Activated T-cell treated with anti-CD3 and anti-CD28 coated beads, Interleukin-2, amount 50 U/mL, for 4 hours (primary cell): ENCODE measurements at regions not wholly inside any gene's neighbourhood (a gene's known extent, or its start where the extent isn't known, plus 50 kb on each side); places are given as distances from the start of the nearest gene placed in this dataset.

Experiments
- ATAC-seq, 2 donors: fragments of 200-7000 bp; cut with Tn5 transposase; one replicate each; pipeline ENCODE4 v1.10.0; 2021
- DNase-seq: peaks from one replicate; pipeline ENCODE4 v3.0.0-alpha.2; 2020
- H3K27me3 Mint-ChIP-seq: one replicate; pipeline ENCODE4 v1.8.0; 2021; ENCODE audit warnings: low read depth, mixed read lengths
- H3K36me3 Mint-ChIP-seq: one replicate; pipeline ENCODE4 v1.8.0; 2022; ENCODE audit warnings: mixed read lengths; ENCODE audit not compliant: insufficient read depth
- H3K4me1 Mint-ChIP-seq: one replicate; pipeline ENCODE4 v1.8.0; 2021; ENCODE audit warnings: low read depth, mixed read lengths
- H3K4me3 Mint-ChIP-seq: one replicate; pipeline ENCODE4 v1.8.0; 2021; ENCODE audit warnings: mild to moderate bottlenecking, moderate library complexity, mixed read lengths
- H3K9me3 Mint-ChIP-seq: one replicate; pipeline ENCODE4 v1.8.0; 2021; ENCODE audit warnings: mixed read lengths

GRCh38 chr18:46400449-46400848 lies 256.6 kb downstream of the LOXHD1 start:
- Mint-ChIP-seq H3K27me3 (peaks cover 3% of the 10 kb centered on the region), H3K9me3 (no peaks in the 10 kb centered on the region), H3K4me1 (no peaks in the 10 kb centered on the region), H3K36me3 (no peaks in the 10 kb centered on the region), H3K4me3 (no peak overlapping the region)
- ATAC-seq (no peak), DNase-seq (no peak)

GRCh38 chr18:46401486-46402070 lies 255.4 kb downstream of the LOXHD1 start:
- H3K27me3 Mint-ChIP-seq: peaks cover 3% of the 10 kb centered on the region
- H3K4me3 Mint-ChIP-seq: no peak overlapping the region
- H3K36me3 Mint-ChIP-seq: no peaks in the 10 kb centered on the region
- no peaks in the 10 kb centered on the region for H3K9me3 Mint-ChIP-seq
- no peak for ATAC-seq
- DNase-seq: no peak
- no peaks in the 10 kb centered on the region for H3K4me1 Mint-ChIP-seq

GRCh38 chr18:46402396-46402795 lies 254.6 kb downstream of the LOXHD1 start:
- Mint-ChIP-seq H3K36me3 (no peaks in the 10 kb centered on the region), H3K9me3 (no peaks in the 10 kb centered on the region), H3K4me3 (no peak overlapping the region), H3K27me3 (peaks cover 5% of the 10 kb centered on the region), H3K4me1 (no peaks in the 10 kb centered on the region)
- DNase-seq: no peak
- ATAC-seq: no peak

GRCh38 chr18:46402945-46403344 lies 254.1 kb downstream of the LOXHD1 start:
- DNase-seq (no peak), ATAC-seq (no peak)
- Mint-ChIP-seq H3K9me3 (no peaks in the 10 kb centered on the region), H3K27me3 (peaks cover 5% of the 10 kb centered on the region), H3K36me3 (no peaks in the 10 kb centered on the region), H3K4me1 (no peaks in the 10 kb centered on the region), H3K4me3 (no peak overlapping the region)

GRCh38 chr18:46405832-46406538 lies 251.0 kb downstream of the LOXHD1 start:
- no peaks in the 10 kb centered on the region for H3K9me3 Mint-ChIP-seq
- H3K4me1 Mint-ChIP-seq: no peaks in the 10 kb centered on the region
- peaks cover 4% of the 10 kb centered on the region for H3K27me3 Mint-ChIP-seq
- ATAC-seq: no peak
- DNase-seq: no peak
- no peak overlapping the region for H3K4me3 Mint-ChIP-seq
- no peaks in the 10 kb centered on the region for H3K36me3 Mint-ChIP-seq

DNA sequence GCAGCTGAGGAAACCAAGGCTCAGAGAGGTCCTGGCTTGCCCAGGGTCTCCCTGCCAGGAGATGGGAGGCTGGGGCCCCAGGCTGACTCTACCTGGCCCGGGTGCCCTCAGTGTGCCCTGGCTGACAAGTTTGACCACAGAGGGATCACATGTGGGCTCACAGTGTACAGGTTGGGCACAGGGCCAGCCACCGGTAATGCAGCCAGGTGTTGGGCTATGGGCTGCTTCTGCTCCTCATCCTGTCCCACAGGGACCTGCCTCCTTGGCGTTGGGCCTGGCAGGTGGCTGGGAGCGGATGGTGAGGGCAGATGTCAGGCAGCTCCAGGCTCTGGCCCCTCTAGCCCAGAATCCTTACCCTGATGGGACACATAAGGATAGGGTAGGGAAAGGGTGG lies 250.5 kb downstream of the LOXHD1 start:
- no peaks in the 10 kb centered on the region for H3K4me1 Mint-ChIP-seq
- no peaks in the 10 kb centered on the region for H3K36me3 Mint-ChIP-seq
- no peak for DNase-seq
- H3K4me3 Mint-ChIP-seq: no peak overlapping the region
- peaks cover 4% of the 10 kb centered on the region for H3K27me3 Mint-ChIP-seq
- ATAC-seq: no peak
- no peaks in the 10 kb centered on the region for H3K9me3 Mint-ChIP-seq

DNA sequence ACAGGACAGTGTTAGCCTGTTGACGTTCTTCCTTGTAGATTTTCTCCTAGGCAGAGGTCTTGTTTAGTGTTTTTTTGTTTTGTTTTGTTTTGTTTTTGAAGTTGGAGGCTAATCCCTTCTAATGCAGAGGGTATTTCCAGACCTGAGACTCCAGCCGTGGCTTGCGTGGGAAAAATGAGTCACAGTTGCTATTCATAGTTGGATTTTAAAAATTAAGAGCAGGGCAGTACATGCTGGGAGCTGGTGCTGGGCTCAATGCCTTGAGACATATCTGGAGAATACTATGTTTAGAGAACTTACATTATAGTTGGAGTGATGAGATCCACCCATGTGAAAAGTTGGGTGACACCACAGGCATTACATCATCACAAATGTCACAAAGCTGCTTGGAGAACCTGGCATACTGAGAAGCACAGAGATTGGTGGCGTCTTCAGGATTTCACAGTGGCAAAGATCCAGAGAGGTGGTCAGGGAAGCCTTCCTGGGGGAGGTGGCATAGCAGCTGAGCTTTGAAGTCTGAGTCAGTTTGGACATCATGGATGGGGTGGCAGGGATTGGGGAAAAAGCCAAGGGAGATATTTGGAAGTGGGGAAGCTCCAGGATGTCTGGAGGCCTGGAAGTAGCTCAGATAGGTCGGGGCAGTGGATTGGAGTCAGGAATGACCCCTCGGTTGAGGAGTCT lies 249.4 kb downstream of the LOXHD1 start:
- H3K9me3 Mint-ChIP-seq: no peaks in the 10 kb centered on the region
- H3K4me1 Mint-ChIP-seq: no peaks in the 10 kb centered on the region
- H3K36me3 Mint-ChIP-seq: no peaks in the 10 kb centered on the region
- no peak overlapping the region for H3K4me3 Mint-ChIP-seq
- no peak for DNase-seq
- no peak for ATAC-seq
- H3K27me3 Mint-ChIP-seq: peaks cover 4% of the 10 kb centered on the region

DNA sequence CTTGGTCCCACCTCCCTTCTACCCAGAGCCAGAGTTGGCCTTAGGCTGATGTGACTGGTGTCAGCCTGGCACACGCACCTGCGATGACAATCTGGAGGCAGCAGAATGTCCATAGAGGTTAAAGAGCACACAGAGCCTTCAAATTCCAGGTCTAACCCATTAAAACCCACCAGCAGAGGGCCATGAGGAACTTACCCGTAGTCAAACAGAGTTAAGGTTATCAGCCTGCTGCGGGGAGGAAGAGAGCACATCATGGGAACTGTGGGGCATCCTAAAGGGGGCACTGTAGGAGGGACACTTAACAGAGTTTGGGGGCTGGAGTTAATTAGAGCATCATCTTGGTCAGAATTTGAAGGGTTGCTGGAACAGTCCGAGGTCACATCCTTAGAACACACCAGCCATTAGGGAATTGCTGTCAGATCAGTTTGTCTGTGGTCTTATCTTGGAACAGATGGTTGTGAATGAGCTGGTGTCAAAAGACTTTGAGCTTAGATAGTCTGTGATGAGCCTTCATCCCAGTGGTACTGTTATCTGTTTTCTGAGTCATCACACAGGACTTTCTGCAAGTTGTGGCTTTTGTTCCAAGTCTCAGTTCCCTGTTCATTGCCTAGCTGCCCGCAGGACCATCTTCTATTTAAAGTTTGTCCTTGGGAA lies 248.6 kb downstream of the LOXHD1 start:
- Mint-ChIP-seq H3K27me3 (peaks cover 4% of the 10 kb centered on the region), H3K9me3 (no peaks in the 10 kb centered on the region), H3K36me3 (no peaks in the 10 kb centered on the region), H3K4me3 (no peak overlapping the region), H3K4me1 (no peaks in the 10 kb centered on the region)
- ATAC-seq (no peak), DNase-seq (no peak)

DNA sequence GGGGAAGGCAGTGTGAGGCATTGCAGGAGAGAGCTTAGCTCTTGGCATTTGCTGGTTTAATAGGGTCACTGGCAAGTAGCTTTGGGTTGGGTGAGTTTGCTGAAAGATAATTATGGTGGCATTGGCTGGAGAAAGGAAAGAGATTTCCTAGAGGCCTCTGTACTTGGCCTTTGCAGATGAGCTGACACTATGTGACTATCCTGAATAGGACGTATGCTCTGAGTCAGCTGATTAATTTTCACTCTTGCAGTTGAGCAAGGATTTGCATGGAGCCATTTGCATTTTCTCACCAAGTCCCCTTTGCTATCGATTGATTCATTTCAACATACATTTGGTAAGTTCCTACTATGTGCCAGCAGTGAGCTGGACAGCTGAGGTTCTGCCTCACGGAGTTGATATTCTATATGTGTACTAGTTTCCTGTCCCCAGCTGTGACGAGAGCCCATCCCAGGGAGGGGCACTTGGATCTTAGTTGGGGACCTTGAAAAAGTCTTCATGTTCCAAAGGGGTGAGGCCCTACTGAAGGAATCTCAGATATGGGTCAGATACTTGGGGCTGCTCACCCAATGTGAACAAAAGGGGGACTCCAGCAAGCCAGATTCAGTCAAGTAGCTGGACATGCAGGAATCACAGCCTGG lies 245.7 kb downstream of the LOXHD1 start:
- Mint-ChIP-seq H3K4me3 (no peak overlapping the region), H3K36me3 (no peaks in the 10 kb centered on the region), H3K9me3 (no peaks in the 10 kb centered on the region), H3K4me1 (no peaks in the 10 kb centered on the region), H3K27me3 (peaks cover 4% of the 10 kb centered on the region)
- no peak for DNase-seq
- no peak for ATAC-seq

GRCh38 chr18:46411867-46412690 lies 244.9 kb downstream of the LOXHD1 start:
- Mint-ChIP-seq H3K27me3 (peaks cover 4% of the 10 kb centered on the region), H3K9me3 (no peaks in the 10 kb centered on the region), H3K36me3 (no peaks in the 10 kb centered on the region), H3K4me3 (no peak overlapping the region), H3K4me1 (no peaks in the 10 kb centered on the region)
- DNase-seq (no peak), ATAC-seq (no peak)

- ATAC-seq: no peak
- Mint-ChIP-seq H3K4me3 (no peak overlapping the region), H3K27me3 (no peaks in the 10 kb centered on the region), H3K4me1 (no peaks in the 10 kb centered on the region), H3K9me3 (no peaks in the 10 kb centered on the region), H3K36me3 (no peaks in the 10 kb centered on the region)
- DNase-seq: no peak
These were observed 244.1 kb downstream of the LOXHD1 start for GRCh38 chr18:46412916-46413315.

GRCh38 chr18:46413684-46414083 lies 243.3 kb downstream of the LOXHD1 start:
- ATAC-seq: no peak
- H3K36me3 Mint-ChIP-seq: no peaks in the 10 kb centered on the region

GRCh38 chr18:46414863-46415262 lies 242.2 kb downstream of the LOXHD1 start:
- no peak for DNase-seq
- Mint-ChIP-seq H3K27me3 (no peaks in the 10 kb centered on the region), H3K4me1 (no peaks in the 10 kb centered on the region), H3K4me3 (no peak overlapping the region), H3K36me3 (no peaks in the 10 kb centered on the region), H3K9me3 (no peaks in the 10 kb centered on the region)
- no peak for ATAC-seq

More at GRCh38 chr18:46413684-46414083, 243.3 kb downstream of the LOXHD1 start:
- Mint-ChIP-seq H3K4me1 (no peaks in the 10 kb centered on the region), H3K9me3 (no peaks in the 10 kb centered on the region), H3K27me3 (no peaks in the 10 kb centered on the region), H3K4me3 (no peak overlapping the region)
- no peak for DNase-seq
